ENCODE measurements at regions not wholly inside any gene's neighbourhood (a gene's known extent, or its start where the extent isn't known, plus 50 kb on each side); places are given as distances from the start of the nearest gene placed in this dataset.
"Not testable (repeated sequence)": the region's sequence is repeated elsewhere in the genome, so short reads cannot be mapped to it uniquely, and the experiment has no call there.

GRCh38 chr10:30687698-30688213, 58.2 kb upstream of the LYZL2 start:
- DNase-seq (ENCODE audit: low read depth), result peak; percentile 76
- in situ Hi-C loops (cut with HindIII; ENCODE audit: low pct_unique_long_range_greater_than_20kb, low sequenced_read_pairs), result no loop called here

- in situ Hi-C loops (cut with HindIII; ENCODE audit: low pct_unique_long_range_greater_than_20kb, low sequenced_read_pairs), result no loop called here
- no peak for DNase-seq (ENCODE audit: low read depth)
Measured at GRCh38 chr10:30686708-30687107, 57.2 kb upstream of the LYZL2 start.

GRCh38 chr10:30683496-30683895, 53.9 kb upstream of the LYZL2 start:
- no peak for DNase-seq (ENCODE audit: low read depth)
- in situ Hi-C loops (cut with HindIII; ENCODE audit: low pct_unique_long_range_greater_than_20kb, low sequenced_read_pairs), result no loop called here

GRCh38 chr10:30682377-30683199, 53.0 kb upstream of the LYZL2 start:
- DNase-seq (ENCODE audit: low read depth), result peak; percentile 95

GRCh38 chr10:30680908-30681307, 51.4 kb upstream of the LYZL2 start:
- no peak for DNase-seq (ENCODE audit: low read depth)
- in situ Hi-C loops (cut with HindIII; ENCODE audit: low pct_unique_long_range_greater_than_20kb, low sequenced_read_pairs), result no loop called here

More at GRCh38 chr10:30682377-30683199, 53.0 kb upstream of the LYZL2 start:
- in situ Hi-C loops (cut with HindIII; ENCODE audit: low pct_unique_long_range_greater_than_20kb, low sequenced_read_pairs), result not testable (repeated sequence)

Data from Caki2 (cell line).